HG02678 (cell line): ENCODE measurements at regions not wholly inside any gene's neighbourhood (a gene's known extent, or its start where the extent isn't known, plus 50 kb on each side); places are given as distances from the start of the nearest gene placed in this dataset.

Experiments used
- ATAC-seq: cut with Tn5 transposase; IDR thresholded peaks from one replicate; pipeline ENCODE4 v1.9.1; 2021; ENCODE audit warnings: mild to moderate bottlenecking, moderate library complexity; ENCODE audit not compliant: unreplicated experiment

GRCh38 chr3:124091716-124092115 lies 99.8 kb upstream of the ROPN1 start:
- ATAC-seq: no peak

GRCh38 chr3:124092811-124093210 lies 100.9 kb upstream of the ROPN1 start:
- no peak for ATAC-seq

- ATAC-seq: no peak
These were observed 102.6 kb upstream of the ROPN1 start for GRCh38 chr3:124094496-124094895.

GRCh38 chr3:124097362-124098131 lies 105.6 kb upstream of the ROPN1 start:
- ATAC-seq: no peak

- no peak for ATAC-seq
These were observed 109.7 kb upstream of the ROPN1 start for GRCh38 chr3:124101643-124102042.

- no peak for ATAC-seq
These were observed 115.4 kb upstream of the ROPN1 start for GRCh38 chr3:124107104-124107890.

- ATAC-seq: no peak
These were observed 116.5 kb upstream of the ROPN1 start for GRCh38 chr3:124108446-124108845.

- no peak for ATAC-seq
These were observed 121.6 kb upstream of the ROPN1 start for GRCh38 chr3:124113485-124113884.

GRCh38 chr3:124115279-124115678 lies 123.4 kb upstream of the ROPN1 start:
- ATAC-seq: no peak

- ATAC-seq: no peak
These were observed 124.0 kb upstream of the ROPN1 start for GRCh38 chr3:124115956-124116355.

GRCh38 chr3:124116906-124117305 lies 125.0 kb upstream of the ROPN1 start:
- ATAC-seq: no peak

- no peak for ATAC-seq
These were observed 125.6 kb upstream of the ROPN1 start for GRCh38 chr3:124117486-124117885.

- no peak for ATAC-seq
These were observed 126.5 kb upstream of the ROPN1 start for GRCh38 chr3:124118397-124118796.

GRCh38 chr3:124119056-124119716 lies 127.3 kb upstream of the ROPN1 start:
- no peak for ATAC-seq

GRCh38 chr3:124121379-124122312 lies 129.7 kb upstream of the ROPN1 start:
- no peak for ATAC-seq

- ATAC-seq: no peak
These were observed 133.4 kb upstream of the ROPN1 start for GRCh38 chr3:124125315-124125714.

GRCh38 chr3:124126436-124127023 lies 134.6 kb upstream of the ROPN1 start:
- no peak for ATAC-seq

GRCh38 chr3:124131158-124131557 lies 139.2 kb upstream of the ROPN1 start:
- ATAC-seq: no peak

- ATAC-seq: no peak
These were observed 139.7 kb upstream of the ROPN1 start for GRCh38 chr3:124131580-124131979.

- ATAC-seq: no peak
These were observed 140.9 kb upstream of the ROPN1 start for GRCh38 chr3:124132813-124133212.
